Stimulated activated CD4-positive, alpha-beta T cell treated with anti-CD3 and anti-CD28 coated beads, Interleukin-15, amount 100 ng/mL, for 1 hour (primary cell): ENCODE measurements at regions not wholly inside any gene's neighbourhood (a gene's known extent, or its start where the extent isn't known, plus 50 kb on each side); places are given as distances from the start of the nearest gene placed in this dataset.
"Not testable (repeated sequence)": the region's sequence is repeated elsewhere in the genome, so short reads cannot be mapped to it uniquely, and the experiment has no call there.

ENCODE experiments used
- DNase-seq, 2 donors: peaks; one replicate each; pipeline ENCODE4 v3.0.0-alpha.2; 2020; ENCODE audit warnings: low read depth in 1 of 2, low spot score in 1 of 2

DNA sequence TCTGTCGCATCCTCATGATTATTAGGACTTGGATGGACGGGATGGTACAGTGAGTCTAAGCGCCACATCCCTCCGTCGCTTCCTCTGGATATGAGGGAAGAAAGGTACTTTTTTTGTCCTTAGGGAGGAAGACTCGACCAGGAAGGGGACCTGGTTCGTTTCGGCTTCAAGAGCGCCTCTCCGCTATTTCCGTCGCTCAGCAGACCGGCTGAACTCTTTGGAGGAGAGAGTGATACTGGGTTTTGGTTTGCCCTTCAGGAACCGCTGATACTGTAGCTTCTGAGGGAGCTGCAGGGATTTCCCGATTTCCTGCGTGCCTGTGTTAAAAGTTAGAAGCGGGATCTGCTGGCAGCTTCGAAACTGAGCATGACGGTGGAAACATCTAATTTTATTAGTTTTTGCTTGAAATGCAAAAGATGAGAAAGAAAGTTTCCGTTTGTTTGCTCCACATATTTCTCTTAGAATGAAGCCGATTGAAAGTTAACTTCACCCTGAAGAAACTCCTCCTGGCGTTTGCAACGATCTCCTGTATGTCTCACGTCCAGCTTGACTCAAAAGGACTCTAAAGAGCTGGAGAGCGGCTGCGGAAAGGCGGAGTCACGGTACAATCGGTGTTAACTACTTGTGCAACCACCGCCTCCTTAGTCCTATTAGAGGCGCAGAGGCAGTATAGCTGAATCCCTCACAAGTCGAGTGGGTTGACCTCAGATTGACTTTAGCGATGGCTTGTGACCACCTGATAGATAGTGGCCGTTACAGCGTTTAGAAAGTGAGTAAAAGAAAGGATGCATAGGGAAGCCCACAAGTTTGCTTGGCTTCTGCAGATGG is 129.4 kb downstream of the TRIM27 start:
- DNase-seq: no peak

DNA sequence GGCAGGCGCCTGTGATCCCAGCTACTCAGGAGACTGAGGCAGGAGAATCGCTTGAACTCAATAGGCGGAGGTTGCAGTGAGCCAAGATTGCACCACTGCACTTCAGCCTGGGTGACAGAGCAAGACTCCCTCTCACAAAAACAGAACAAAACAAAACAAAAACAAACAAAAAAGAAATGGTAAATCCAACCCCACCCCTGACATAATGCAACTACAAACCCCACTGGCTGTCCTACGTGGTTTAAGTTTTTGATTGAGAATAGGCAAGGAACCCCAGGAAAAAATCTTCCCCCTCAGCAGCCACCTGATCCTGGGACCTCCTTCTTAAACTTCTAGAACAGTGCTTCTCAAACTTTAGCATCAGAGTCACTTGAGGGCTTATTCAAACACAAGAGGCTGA is 123.1 kb downstream of the TRIM27 start:
- not testable (repeated sequence) for DNase-seq

DNA sequence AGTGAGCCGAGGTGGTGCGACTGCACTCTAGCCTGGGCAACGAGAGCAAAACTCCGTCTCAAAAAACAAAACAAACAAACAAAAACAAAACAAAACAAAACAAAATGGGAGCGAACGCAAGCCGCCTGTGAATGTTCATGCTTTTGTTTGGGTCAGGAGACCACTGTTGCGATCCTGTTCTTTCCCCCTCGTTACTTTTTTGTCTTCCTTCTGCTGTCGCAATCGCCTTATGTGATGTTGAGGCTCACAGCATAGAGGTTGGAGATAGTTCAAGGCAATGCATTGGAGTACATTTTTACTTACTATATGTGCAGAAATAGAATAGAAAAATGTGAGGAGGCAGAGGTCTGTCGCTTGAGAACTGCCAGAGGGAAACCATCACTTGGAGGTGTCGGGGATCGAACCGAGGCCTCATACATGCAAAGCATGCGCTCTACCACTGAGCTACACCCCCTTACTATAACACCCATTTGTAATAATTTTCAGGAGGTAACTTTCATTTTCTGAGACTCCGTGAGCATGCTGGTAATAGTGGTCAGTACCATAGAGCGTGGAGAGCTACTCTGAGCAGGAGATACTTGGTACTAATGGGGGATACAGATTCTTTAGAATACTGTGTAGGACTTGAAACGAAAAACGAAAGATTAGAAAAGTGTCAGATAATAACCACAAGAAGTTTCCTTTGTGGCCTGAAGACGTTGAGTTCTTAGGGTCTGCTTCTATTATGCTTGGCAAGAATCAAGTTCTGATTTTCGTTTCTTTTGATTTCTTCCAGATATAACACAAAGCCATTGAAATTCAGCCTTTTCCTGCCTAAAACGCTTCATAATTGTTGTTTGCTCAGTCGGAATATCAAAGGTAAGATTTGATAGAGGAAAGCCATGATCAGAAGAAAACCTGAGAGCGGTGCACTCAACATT is 121.1 kb downstream of the TRIM27 start:
- no peak for DNase-seq

- no peak for DNase-seq
Measured at GRCh38 chr6:28803337-28803709, 120.5 kb downstream of the TRIM27 start.

DNA sequence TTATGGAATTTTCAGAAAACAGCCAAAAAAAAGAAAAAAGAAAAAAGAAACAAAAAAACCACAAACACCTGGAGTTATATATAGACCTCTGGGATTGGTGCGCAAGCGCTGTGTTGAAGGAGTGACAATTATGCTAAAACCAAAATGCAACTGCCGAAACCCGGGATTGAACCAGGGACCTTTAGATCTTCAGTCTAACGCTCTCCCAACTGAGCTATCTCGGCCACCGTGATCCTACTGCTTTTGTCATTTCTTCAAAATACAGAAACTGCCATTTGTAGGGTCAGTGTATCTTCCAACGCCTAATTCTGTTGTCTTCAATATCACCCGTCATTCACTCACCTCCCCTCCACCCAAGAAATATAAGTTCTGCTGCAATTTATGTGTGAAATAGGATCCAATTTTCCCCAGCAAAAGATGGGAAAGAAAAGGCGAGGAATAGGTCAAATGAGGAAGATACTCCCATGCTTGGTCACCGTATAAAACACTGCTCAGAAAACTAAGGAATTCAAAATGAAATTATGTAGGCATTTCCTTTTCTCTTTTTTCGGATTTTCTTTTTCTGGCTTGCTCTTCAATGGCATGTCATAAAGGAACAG is 116.0 kb downstream of the TRIM27 start:
- no peak for DNase-seq

DNA sequence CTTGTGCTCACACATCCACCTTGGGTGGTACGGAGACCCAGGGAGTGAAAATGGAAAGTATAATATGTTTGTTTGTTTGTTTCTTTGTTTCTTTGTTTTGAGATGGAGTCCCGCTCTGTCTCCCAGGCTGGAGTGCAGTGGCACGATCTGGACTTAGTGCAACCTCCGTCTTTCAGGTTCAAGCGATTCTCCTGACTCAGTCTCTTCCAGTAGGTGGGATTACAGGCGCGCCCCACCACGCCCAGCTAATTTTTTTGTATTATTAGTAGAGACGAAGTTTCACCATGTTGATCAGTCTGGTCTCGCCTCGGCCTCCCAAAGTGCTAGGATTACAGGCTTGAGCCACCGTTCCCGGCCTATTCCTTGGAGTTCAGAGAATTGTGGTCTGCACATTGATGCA is 115.4 kb downstream of the TRIM27 start:
- no peak for DNase-seq

GRCh38 chr6:28809947-28810658 is 113.7 kb downstream of the TRIM27 start:
- DNase-seq: no peak

- no peak for DNase-seq
Measured at GRCh38 chr6:28810659-28811053, 113.1 kb downstream of the TRIM27 start.

DNA sequence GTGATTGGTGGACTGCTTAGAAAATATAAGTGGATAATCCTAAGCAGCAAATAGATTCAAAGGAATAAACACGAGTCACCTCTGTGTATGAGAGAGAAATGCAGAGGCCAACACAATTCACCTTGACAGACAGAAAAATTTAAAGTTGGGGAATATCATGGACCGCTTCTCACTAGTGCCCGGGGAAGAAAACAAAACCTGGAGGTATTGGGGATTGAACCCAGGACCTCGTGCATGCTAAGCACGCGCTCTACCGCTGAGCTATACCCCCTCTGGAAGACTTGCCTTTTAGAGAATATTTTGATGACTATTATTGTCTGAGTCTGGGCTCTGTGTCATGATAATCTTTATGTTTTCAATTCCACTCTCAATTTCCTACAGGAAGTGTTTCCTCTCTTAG is 111.9 kb downstream of the TRIM27 start:
- DNase-seq: no peak

- DNase-seq: no peak
Measured at GRCh38 chr6:28812778-28813569, 110.8 kb downstream of the TRIM27 start.

- no peak for DNase-seq
Measured at GRCh38 chr6:28814032-28814976, 109.5 kb downstream of the TRIM27 start.

DNA sequence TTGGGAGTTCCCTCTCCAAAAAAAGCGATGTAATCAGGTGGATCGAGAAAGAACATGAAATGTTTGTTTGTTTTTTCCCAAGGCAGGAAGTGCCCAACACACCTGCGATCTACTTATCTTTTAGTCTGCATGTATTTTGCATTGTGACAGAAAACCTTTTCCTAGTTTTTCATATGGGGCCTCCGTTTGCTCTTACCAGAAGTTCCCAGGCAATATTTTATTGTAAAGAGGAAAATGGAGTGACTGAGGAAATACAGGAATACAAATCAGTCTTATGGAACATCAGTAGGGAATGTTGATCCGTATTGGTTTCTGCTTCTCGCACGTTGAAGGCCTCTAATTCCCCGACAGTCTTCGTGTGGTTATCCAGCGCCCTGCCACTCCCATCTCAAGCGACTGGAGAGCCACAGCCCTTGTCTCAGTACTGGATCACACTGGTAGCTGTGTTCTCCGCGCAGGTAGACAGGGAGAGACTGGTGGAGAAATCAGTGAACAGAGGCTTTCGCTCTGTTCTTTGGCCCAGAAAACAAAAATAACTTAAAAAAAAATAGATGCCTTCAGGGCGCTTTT is 107.4 kb downstream of the TRIM27 start:
- no peak for DNase-seq

GRCh38 chr6:28816909-28817807 is 106.6 kb downstream of the TRIM27 start:
- DNase-seq: no peak

DNA sequence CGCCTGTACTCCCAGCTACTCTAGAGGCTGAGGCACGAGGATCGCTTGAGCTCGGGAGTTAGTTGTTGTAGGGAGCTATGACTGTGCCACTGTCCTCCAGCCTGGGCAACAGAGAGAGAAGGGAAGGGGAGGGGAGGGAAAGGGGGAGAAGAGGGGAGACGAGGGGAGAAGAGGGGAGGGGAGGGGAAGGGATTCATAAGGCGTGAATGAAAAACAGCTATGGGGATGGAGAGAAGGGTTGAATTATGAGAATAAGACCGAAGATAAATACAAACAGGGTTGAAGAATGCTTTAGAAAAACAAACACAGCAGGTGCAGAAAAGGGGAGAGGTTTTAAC is 106.0 kb downstream of the TRIM27 start:
- DNase-seq: no peak

DNA sequence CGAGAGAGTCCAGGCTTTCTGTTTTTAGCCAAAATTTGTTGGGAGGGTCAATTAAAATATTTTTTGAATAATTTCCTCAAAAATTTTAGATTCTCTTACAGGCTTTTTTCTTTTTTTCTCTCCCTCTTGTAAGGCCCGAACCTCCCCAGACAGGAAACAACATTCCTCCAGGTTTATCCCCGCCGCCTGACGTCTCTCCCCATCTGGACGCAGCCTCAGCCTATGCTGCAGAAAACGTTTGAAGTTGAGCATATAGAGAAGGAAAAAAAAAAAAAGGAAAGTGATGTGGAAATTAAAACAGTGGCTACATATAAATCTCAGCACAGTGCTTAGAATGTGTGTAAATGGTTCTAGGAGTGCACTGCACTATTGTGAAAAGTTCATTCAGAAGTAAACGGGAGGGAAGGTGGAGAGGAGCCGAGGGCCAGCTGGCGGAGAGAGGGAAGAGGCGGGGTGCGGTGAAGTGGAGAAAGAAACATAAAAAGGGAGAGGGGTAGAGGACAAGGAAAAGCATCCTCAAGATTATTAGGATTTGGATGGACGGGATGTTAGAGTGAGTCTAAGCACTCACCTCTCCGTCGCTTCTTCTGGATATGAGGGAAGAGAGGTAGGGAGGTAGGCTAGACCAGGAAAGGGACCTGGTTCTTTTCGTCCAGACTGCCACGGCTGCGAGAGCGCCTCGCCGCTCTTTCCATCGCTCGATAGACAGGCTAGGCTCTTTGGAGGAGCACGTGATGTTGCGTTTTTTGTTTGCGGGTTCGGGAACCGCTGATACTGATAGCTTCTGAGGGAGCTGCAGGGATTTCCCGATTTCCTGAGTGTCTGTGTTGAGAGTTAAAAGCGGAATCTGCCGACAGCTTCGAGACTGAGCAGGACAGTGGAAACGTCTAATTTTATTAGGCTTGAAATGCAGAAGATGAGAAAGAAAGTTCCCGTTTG is 98.7 kb downstream of the TRIM27 start:
- no peak for DNase-seq

- no peak for DNase-seq
Measured at GRCh38 chr6:28825732-28826293, 98.0 kb downstream of the TRIM27 start.

- DNase-seq: not testable (repeated sequence)
Measured at GRCh38 chr6:28831683-28832082, 92.1 kb downstream of the TRIM27 start.
